Astrocyte of the cerebellum (primary cell): ENCODE measurements at regions not wholly inside any gene's neighbourhood (a gene's known extent, or its start where the extent isn't known, plus 50 kb on each side); places are given as distances from the start of the nearest gene placed in this dataset.
"Not testable (repeated sequence)": the region's sequence is repeated elsewhere in the genome, so short reads cannot be mapped to it uniquely, and the experiment has no call there.

ENCODE experiments used
- DNase-seq: peaks from one replicate; pipeline ENCODE4 v3.0.0-alpha.2; 2011; ENCODE audit warnings: low read depth
- H3K4me3 ChIP-seq: 2 replicates; pipeline ENCODE4 v1.5.1; 2011; ENCODE audit warnings: mild to moderate bottlenecking, low read depth, low read length, moderate library complexity
- in situ Hi-C: cut with HindIII; loops from 2 replicates; pipeline ENCODE4 v1.10.0; 2017; ENCODE audit warnings: low sequenced_read_pairs
- TF ChIP-seq, protein P1 (sequence below): IDR thresholded peaks from 2 replicates; pipeline ENCODE4 v1.5.1; 2012; ENCODE audit warnings: low read length, low read depth, moderate library complexity, mild to moderate bottlenecking; ENCODE audit errors: missing control alignments

DNA sequence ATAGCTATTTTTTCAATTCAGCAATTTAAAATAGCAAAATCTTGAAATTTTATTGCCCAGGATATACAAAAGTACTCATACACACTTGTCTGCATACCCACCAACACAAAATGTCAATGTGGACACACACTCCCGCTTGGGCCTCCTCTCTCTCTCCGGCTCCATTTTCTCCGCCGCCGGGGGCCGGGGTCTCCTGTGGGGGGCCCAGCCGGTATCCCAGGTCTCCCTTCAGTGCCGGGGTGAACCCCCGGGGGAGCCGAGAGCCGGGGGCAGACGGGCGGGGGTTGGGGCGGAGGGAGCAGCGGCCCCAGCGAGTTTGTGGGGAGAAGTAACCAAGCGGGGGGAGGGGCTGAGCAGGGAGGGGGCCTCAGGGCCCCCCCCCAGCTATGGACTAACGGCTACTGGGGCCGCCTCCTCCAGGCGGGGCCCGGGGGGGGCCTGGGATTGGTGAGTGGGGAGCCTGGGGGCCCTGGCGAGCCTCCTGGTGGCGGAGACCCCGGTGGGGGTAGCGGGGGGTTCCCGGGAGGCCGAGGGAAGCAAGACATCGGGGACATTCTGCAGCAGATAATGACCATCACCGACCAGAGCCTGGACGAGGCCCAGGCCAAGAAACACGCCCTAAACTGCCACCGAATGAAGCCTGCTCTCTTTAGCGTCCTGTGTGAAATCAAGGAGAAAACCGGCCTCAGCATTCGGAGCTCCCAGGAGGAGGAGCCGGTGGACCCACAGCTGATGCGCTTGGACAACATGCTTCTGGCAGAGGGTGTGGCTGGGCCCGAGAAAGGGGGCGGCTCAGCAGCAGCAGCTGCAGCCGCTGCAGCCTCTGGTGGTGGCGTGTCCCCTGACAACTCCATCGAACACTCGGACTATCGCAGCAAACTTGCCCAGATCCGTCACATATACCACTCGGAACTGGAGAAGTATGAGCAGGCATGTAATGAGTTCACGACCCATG, 56.6 kb downstream of the CHST2 start:
- H3K4me3 ChIP-seq, in situ Hi-C loops: not testable (repeated sequence)

DNA sequence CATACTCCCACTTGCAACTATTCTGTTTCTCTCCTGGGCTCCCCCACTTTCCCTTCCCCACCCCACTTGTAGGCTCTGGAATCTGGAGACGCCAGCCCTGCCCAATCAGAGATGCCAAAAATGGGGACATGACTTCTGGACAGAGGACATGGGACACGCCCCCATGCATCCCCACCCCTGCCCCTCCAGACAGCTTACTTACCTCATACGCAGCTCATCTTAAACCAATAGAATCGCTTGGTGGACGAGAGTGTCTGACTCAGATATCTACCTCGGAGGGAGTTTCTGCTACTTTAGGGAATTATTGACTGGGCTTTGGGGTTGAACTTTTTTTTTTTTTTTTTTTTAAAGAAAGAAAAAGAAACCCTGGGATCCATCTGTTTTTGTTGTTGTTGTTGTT, 58.4 kb downstream of the CHST2 start:
- in situ Hi-C loops, H3K4me3 ChIP-seq, DNase-seq: not testable (repeated sequence)

More for the DNA sequence above, 56.6 kb downstream of the CHST2 start:
- not testable (repeated sequence) for DNase-seq

DNA sequence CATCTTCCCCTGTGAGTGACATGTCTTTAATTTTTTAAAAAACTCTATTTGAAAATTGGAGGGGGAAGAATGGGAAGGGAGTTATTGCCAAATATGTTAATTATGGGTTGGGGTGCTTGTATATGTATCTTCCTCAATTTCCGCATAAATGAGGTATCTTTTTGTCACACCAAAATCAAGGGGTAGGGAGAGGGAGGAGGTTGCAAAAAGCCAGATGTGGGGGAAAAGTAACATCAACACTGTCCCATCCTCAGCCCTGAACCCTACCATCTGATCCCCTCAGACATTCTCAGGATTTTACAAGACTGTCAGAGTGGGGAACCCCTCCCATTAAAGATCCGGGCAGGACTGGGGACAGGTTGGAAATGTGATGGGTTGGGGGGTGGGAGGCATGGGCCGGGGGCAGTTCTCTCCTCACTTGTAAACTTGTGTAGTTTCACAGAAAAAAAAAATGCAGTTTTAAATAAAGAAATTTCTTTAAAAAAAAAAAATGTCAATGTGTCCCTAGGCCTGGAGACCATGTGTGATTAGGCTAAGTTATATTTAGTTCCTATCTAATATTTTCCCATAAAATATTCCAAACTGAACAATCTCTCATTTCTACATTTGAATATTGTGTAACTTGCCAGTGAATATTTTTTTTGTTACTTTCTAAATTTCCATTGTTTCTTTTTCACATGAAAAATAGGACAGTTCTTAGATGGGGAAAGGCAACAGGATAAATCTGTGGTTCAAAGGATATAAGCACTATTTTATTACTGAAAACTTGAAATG, 59.4 kb downstream of the CHST2 start:
- in situ Hi-C loops, H3K4me3 ChIP-seq, DNase-seq: not testable (repeated sequence)

DNA sequence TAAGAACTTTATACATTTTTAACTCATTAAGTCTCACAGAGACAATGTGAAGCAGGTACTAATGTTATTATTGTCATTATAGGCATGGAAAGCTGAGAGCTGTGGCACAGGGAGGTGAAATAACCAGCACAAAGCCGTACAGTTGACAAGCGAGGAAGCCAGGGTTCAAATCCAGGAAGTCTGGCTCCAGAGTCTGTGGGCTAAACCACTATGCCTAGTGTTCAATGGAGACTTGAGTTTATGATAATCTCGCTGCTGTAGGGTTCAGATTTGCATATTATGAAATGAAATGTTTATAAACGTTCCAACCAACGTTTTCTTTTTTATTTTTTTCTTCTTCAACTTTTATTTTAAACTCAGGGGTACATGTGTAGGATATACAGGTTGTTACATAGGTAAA, 60.0 kb downstream of the CHST2 start:
- DNase-seq, result no peak
- in situ Hi-C loops, result no loop called here
- no peak overlapping the region for H3K4me3 ChIP-seq
- TF ChIP-seq, protein P1, sequence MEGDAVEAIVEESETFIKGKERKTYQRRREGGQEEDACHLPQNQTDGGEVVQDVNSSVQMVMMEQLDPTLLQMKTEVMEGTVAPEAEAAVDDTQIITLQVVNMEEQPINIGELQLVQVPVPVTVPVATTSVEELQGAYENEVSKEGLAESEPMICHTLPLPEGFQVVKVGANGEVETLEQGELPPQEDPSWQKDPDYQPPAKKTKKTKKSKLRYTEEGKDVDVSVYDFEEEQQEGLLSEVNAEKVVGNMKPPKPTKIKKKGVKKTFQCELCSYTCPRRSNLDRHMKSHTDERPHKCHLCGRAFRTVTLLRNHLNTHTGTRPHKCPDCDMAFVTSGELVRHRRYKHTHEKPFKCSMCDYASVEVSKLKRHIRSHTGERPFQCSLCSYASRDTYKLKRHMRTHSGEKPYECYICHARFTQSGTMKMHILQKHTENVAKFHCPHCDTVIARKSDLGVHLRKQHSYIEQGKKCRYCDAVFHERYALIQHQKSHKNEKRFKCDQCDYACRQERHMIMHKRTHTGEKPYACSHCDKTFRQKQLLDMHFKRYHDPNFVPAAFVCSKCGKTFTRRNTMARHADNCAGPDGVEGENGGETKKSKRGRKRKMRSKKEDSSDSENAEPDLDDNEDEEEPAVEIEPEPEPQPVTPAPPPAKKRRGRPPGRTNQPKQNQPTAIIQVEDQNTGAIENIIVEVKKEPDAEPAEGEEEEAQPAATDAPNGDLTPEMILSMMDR, result no peak

DNA sequence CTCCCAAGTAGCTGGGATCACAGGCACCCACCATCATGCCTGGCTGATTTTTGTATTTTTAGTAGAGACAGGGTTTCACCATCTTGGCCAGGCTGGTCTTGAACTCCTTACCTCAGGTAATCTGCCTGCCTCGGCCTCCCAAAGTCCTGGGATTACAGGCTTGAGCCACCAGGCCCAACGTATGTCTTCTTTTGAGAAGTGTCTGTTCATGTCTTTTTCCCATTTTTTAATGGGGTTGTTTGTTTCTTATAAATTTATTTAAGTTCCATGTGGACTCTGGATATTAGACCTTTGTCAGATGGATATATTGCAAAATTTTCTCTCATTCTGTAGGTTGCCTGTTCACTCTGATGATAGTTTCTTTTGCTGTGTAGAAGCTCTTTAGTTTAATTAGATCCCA, 61.3 kb downstream of the CHST2 start:
- in situ Hi-C loops, H3K4me3 ChIP-seq: not testable (repeated sequence)

DNA sequence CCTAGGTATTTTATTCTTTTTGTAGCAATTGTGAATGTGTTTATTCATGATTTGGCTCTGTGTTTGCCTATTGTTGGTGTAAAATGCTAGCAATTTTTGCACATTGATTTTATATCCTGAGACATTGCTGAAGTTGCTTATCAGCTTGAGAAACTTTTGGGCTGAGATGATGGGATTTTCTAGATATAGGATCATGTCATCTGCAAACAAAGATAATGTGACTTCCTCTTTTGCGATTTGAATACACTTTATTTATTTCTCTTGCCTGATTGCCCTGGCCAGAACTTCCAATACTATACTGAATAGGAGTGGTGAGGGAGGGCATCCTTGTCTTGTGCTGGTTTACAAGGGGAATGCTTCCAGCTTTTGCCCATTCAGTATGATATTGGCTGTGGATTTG, 62.4 kb downstream of the CHST2 start:
- DNase-seq, in situ Hi-C loops, H3K4me3 ChIP-seq: not testable (repeated sequence)

More for the DNA sequence above, 61.3 kb downstream of the CHST2 start:
- not testable (repeated sequence) for DNase-seq

DNA sequence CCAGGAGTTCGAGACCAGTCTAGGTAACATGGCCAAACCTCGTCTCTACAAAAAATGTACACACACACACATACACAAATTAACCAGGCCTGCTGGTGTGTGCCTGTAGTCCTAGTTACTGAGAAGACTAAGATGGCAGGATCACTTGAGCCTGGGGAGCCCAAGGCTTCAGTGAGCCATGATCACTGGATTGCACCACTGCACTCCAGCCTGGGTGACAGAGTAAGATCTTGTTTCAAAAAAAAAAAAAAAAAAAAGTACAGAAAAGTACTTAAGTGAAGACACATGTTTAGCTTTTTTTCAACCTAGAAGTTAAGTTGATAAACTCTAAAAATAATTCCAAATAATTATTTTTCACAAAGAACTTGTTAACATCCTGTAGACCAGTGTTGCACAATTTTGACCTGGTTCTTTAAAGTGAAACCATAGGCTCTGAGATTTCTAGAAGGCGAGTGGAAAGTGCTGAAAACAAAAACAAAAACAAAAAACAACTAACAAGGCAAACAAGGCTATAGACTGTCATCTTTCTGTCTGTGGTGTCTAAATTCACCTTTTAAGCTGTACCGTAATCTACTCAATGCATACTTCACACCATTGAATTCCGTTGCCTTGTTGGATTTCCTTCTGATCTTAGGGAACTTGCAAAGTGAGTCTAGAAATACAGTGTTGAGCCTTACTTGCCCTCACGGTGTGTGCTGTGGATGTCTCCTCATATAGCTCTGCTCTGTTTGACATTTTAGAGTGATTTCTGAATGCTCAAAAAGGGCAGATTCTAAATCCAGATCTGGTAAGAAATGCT, 63.5 kb downstream of the CHST2 start:
- TF ChIP-seq, protein P1, result no peak
- in situ Hi-C loops, result no loop called here
- DNase-seq, result no peak
- no peak overlapping the region for H3K4me3 ChIP-seq

DNA sequence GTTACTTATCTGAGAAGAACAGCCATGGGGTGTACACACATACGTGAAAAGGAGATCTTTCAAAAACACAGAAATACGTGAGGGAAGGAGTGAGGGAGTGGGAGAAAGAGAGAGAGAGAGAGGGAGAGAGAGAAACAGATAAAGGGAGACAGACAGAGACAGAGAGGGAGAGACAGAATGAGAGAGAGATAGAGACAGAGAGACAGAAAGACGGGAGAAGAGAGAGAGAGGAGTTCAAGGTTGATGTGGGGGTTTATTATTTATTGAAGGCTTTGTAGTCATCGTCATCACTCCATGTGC, 64.0 kb downstream of the CHST2 start:
- TF ChIP-seq, protein P1, result no peak
- no peak overlapping the region for H3K4me3 ChIP-seq
- DNase-seq, result no peak
- in situ Hi-C loops, result no loop called here

DNA sequence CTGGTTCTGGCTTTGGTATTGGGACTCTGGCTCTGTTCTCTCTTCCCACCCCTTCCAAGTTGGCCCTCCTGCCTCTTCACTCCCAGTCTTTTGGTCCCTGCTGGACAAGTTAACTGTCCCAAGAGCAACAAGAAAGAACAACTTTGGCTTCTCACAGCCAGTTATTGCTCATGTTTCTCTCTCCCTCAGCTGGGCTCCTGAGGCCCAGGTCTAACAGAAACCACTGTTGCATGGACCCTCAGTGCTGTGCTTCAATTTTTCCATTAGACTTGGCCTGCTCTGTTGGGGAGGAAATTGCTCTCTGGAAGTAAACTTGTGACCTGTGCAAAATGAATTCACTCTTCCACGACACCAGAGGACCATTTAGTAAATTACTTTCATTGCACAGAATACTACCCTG, 64.5 kb downstream of the CHST2 start:
- in situ Hi-C loops, result no loop called here
- no peak overlapping the region for H3K4me3 ChIP-seq
- TF ChIP-seq, protein P1, result no peak
- no peak for DNase-seq
